Stimulated activated CD4-positive, alpha-beta T cell treated with anti-CD3 and anti-CD28 coated beads, Interleukin-2, amount 100 ng/mL, for 4 hours (primary cell): ENCODE measurements at regions not wholly inside any gene's neighbourhood (a gene's known extent, or its start where the extent isn't known, plus 50 kb on each side); places are given as distances from the start of the nearest gene placed in this dataset.

Experiments
- DNase-seq: peaks from one replicate; pipeline ENCODE4 v3.0.0-alpha.2; 2020; ENCODE audit warnings: low read depth

DNA sequence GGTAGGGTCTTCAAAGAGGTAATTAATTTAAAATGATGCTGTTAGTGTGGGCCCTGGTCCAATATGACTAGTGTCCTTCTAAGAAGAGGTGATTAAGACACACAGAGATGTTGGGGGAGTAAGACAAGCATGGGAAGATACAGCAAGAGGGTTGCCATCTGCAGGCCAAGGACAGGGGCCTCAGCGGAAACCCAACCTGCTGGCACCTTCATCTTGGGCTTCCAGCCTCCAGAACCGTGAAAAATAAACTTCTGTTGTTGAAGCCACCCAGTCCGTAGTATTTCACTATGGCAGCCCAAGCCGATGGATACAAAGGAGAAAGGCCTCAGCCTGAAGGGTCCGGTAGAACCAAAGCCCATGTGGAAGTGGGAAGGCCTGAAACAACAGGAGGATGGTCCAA, 161.7 kb upstream of the UBE2E1 start:
- DNase-seq = no peak

DNA sequence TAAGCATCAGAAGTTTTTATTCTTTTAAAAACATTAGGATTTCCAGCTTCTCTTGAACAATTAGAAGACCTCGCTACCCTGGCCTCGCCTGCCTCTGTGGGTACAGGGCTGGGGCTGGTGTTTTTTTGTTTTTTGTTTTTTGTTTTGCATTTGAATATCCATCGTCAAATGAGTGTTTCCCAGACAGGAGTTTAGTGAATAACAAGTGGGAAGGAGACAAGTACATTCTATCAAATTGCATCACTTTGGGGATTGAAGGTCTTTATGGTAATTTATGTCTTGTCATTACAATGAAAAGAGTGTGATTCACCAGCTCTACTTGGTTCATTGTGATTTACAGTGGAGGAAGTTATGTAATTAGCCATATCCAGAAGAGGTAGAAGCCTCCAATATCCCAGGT, 161.1 kb upstream of the UBE2E1 start:
- DNase-seq = no peak

DNA sequence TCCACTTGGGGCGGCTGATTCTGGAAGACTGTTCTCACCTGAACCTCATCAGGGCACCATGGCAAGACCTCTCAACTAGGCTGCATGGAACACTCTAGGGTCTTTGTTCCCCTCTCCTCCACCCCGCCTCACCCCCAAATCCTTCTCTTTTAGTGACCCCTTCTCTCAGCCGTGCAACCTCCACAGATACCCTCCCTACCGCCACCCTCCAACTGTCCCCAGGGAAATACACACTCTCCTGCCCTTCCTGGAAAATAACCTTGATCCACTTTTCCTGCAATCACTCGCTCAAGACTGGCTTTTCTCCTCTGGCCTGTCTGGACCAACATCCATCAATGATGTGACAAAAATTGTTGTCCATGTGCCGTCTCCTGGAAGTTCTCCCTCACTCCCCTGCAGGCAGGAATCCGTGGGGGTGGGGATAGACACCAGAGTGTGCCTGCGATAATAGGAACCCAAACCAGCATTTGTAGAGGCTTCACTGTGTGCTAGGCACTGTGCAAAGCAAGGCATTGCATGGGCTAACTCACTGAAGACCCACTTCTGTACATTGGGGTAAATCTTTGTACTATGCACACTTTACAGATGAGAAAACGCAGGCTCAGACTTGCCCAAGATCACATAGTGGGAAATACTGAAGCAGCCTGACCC, 160.1 kb upstream of the UBE2E1 start:
- no peak for DNase-seq

DNA sequence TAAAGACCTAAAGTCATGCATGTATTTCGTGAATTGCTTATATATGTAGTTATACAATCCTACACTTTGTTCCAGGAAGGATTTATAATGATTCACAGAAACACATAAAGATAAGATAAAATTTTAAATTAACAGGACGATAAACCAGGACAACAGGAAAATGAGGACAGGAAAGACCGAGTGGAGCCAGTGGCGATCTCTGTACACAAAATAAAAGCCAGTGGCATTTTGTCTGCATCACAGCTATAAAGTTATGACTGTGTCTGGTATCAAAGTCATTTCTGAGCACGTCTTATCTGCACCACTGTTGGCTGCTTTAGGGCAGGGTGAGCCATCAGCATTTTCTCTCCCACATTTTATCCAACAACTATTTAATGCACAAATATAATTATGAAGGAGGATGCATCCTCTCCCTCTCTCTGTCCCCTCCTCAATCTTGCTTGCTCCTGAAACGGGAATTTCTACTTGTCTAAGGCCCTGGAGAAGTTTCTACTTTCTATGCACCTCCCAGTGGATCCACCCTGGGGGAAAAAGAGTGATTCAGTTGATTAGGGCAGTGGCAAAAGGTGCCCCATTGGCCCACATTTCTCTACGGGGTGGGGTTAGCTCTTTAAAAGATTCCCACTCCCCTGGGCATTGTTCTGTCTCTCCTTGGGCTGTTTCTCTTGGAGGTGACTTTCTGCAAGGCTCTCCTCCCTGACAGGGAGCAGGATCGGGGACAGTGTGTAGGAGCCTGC, 159.4 kb upstream of the UBE2E1 start:
- DNase-seq = no peak

DNA sequence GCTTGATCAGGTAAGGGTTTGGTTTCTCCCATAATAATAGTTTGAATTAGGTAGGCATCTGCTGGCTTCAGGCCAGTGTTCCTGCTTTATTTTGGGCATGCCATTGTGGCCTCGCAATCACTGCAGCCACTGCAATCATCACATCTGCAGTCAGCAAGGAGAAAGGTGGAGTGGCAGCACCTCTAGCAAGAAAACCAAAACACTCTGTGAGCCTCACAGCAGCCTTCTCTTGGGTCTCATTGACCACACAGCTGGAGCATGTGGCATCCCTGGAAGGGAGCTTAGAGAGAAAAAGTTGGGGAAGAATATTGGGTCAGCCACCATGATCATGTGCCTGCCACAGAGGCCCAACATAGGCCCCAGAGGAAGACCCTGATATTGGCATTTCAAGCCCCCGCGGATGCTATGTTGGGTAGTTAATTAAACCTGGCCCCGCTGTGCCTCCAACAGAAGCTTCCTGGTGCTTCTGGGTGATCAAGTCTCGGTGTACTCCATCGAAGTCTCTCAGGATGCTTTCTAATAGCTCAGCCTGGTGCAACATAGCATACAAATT, 158.0 kb upstream of the UBE2E1 start:
- DNase-seq = no peak

DNA sequence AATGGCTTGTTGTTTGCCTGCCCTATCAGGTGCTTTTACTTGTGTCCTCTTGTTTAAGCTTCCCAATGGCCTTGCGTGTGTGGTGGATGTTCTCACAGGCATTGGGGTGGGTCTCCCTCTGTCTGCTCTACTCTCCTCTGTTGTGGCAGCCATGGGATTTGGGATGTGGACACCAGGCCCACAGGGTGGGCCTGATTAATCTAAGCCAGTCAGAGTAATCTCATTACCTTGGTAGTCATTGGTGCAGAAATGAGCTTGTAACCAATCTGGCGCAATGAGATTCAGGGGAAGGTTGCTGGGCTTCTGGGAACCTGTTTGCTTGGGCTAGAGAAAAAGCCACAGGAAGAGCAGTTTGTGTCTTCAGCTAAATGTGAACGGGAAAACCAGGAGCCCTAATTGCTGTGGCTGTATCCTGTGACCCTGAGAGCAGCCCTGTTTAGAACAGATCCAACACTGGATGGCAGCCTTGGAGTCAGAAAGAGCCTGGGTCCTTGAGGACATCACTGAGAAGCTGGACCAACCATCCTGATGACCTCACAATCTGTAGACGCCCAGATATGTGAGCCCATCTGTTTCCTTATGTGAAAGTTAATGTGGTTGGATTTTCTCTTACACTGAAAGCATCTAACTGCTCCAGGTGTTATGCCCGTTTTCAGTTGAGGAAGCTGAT, 157.3 kb upstream of the UBE2E1 start:
- no peak for DNase-seq

DNA sequence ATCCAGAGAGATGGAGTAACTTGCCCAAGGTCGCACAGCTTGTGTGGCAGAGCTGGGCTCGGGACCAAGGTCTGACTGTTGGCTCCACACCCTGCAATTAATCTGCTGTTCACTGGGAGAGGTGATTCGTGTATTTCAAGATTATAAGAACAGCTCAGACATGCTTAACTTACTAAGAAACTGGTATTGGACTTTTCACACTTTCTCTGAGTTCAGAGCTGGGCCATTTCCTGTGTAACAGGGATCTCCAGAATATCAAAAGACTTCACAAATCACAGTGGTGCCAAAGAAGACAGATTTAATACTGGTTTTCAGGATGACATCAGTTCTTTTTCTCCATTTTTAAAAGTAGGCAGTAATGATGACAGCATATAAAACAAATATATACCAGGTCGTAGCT, 156.8 kb upstream of the UBE2E1 start:
- DNase-seq = no peak

DNA sequence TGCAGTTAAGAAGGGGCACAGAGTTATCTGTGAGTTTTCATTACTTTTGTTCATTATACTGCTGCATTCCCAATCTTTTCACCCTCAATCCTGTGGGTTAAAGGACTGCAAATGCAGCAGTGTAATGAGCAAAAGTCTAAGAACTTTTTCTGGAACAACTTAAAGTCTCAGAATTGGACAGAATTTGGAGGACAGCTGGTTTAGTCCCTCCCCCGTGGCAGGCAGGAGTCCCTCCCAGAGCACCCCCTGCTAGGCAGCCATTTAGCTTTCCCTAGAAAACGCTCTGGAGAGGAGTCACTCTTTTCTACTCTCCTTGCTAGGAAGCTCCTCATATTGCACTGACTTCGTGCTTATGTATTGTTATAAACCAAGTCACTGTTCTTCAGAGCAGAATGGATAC, 156.3 kb upstream of the UBE2E1 start:
- no peak for DNase-seq

DNA sequence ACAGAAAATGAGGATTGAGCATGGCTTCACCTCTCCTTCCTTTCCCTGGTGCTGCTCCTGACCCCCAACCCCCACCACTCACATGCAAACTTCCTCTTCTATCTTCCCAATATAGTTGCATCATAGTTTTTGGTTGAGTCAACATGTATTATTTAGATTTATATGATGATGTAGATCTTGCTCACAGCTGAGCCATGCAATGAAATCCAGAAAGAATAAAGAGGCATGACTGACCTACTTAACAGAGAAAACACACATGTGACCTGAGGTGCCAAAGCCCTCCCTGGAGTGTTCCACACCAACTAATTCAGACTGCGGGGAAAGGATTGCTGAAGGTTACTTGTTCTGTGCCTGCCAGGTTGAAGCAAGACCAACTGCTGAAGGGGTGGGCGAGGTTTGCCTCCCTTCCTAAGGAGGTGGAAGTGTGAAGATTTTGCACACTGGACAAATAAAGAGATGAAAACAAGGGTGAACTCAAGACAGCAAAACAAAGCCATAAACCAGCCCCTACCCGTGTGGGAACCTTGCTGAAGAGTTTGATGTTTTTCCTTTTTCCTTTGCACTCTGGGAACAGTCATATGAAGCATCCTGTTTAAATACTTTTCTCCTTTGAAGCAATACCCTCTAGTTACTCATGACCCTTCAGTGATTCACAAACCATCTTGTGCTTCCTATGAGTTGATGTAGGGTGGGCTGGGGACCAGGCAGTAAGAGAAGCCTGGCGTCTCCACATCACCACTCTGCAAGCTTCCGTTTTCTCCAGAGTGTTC, 155.2 kb upstream of the UBE2E1 start:
- DNase-seq = no peak

DNA sequence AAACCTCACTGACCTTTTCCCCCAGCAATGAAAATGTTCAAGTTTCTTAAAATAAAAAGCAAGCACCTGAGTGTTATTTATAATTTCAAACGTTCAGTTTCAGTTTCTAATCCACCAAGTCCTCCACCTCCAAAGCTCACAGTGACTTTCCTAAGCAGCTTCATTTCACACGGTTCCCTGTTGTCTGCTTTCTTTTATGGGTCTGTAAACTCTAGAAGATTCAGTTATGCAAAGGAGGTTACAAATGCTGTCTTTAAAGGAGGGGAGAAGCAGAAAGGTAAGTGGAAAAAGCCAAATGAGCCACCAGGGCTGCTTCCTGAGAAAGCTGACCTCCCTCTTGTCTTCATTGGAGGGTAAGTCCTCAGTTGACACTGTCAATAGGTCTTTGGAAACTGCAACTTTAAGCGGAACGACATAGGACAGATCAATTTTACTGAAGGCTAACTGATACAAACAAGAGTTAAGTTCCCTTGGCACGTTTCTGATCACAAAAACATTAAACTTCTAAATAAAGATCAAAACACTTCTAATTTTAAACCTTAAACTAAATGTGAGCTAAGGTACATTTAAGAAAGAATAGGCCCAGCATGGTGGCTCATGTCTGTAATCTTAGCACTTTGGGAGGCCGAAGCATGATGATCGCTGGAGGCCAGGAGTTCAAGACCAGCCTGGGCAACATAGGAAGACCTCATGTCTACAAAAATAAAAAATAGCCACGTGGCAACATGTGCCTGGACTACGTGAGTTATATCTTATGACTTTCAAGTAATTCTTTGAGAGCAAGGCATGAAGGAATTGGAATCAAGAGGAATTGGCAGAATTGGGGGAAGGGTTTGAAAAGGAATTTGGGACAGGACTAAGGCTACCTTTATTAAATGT, 151.9 kb upstream of the UBE2E1 start:
- DNase-seq = no peak

DNA sequence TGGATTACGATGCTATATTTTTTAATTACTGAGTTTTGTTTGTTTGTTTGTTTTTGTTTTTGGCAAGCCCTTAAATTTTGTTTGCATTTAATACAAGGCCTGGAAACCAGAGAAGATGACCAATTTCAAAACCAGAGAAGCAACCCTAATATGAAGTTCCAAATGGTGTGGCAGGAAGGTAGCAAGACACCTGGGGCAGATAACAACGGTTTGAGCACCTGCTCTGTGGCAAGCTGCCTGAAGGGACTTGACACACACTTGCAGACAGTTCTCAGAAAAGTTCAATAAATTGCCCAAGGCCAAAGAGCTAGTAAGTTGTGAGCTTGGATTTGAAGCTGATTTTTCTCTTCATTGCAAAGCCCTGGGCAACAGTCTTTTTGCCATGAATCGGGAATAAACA, 151.2 kb upstream of the UBE2E1 start:
- no peak for DNase-seq

DNA sequence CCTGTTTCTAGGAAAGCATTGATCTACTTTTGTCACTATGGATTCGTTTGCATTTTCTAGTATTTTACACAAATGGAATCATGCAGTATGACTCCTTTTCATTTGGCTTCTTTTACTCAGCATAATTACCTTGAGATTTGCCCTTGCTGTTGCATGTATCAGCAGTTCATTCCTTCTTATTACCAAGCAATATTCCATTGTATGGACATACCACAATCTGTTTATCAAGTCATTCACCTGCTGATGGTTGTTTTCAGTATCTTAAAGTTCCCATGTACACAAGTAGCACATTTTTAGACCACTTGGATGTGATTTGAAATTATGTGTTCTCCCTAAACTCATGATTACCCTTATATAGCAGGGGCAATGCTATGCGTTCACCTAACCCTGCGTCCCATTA, 150.0 kb upstream of the UBE2E1 start:
- DNase-seq = no peak

DNA sequence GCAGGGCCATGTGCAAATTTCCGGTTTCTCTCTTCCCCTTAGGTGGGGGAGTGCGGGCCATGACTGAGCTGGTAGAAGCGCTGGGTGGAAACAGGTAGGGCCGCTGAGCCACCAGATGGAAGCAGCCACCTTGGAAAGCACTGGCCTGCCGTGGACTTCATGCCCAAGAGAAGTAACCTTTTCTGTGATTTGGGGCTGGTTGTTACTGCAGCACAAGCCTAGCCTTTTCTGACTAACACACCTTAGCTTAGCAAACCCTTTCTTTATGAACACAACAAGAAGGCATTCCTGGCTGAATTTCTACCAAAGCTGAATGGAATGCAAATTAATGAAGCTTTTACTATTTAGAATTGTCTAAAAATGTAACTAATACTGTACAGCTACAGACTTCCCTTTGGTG, 149.6 kb upstream of the UBE2E1 start:
- DNase-seq = no peak

DNA sequence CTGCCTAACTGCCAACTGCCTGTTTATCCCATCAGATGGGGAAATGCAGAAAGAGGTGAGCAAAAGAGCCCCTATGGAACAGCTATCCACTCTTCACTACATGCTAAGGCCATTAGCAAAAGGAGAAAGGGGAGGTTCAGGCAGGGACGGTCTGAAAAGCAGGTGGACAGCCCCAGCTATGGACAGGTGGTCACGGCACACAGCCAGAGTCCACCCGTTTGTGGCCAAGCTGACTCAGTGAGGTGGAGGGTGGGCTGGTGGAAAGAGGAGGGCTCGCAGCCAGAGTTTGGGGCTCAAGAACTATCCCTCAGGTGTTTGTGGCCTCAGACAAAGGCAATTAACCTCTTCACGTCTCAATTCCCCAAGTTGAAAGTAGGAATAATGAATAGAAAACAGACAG, 148.9 kb upstream of the UBE2E1 start:
- DNase-seq = no peak

DNA sequence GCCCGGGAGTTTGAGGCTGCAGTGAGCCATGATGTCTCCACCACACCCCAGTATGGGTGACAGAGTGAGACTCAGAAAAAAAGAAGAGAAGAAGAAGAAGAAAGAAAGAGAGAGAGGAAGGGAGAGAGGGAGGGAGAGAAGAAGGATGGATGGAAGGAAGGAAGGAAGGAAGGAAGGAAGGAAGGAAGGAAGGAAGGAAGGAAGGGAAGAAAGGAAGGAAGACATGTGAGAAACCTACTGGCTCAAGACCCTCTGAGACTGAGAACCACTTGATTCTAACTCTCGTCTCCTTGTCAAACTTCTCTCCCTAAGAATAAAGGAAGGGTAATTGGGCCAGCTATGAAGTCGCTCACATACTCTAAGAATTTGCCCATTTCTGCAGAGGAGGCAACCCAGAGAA, 148.1 kb upstream of the UBE2E1 start:
- DNase-seq = no peak

DNA sequence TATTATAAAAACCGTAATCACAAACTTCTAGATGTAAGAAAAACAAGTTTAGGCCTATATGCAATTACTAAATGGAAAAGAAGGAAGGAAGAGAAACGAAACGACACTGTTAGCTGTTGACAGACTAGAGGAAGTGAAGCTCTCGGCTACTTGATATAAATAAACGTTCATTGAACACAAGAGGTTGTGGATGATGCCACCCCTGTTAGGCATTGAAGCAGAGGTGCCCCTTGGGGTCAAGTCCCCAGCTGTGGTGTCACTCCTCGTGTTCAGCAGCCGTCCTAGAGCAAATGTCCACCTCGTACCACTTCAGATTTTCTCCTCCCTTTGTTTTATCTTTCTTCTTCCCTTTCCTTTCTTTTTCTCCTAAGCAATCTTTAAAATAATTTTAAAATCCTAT, 146.5 kb upstream of the UBE2E1 start:
- DNase-seq = no peak

DNA sequence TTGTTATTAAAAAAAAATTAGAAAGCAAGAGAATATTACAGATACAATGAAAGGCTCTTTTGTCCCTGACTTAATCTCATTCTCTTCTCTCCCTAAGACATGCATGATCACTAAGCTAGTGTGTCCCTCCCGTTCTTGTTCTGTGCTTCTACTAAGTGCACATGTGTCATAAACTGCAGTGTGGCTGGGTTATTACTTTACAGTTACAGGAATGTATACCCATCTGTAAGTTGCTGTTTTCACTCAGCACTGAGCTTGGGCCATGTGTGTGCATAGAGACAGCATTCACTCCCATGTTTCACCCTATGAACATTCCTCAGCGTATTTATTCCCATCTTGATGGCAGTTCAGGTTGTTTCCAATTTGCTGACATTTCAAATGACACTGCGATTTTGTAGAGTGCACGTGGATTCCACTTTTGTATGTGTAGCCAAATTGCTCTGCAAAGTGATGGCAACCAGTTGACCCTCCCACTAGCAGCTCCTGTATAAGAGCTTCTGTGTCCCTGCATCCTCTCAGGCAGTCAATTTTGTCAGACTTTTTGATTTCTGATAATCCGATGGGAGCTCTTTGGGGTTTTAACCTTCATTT, 145.8 kb upstream of the UBE2E1 start:
- DNase-seq = no peak

DNA sequence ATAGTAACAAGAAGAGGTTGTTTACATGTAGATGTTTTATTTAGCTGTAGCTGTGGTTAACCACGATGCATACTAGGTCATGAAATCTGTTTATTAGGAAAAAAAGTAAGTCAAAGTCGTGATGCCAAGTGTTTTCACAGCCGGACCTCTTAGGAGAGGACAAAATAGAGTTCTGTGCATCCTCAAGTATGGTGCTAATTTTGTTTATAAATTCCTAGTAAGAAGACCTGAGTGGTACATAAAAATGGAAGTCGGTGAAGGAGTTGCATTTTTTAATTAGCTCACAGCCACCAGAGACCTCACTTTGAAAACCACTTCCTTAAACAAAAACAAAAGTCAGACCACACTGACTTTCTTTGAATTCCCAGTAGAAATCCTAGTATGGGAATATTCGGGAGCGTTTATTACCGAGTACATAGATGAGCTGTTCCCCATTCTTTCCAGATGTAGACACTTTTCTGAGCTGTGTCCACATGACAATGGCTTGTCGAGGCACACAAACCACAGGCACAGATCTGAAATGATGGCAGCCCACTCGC, 143.6 kb upstream of the UBE2E1 start:
- DNase-seq = no peak

DNA sequence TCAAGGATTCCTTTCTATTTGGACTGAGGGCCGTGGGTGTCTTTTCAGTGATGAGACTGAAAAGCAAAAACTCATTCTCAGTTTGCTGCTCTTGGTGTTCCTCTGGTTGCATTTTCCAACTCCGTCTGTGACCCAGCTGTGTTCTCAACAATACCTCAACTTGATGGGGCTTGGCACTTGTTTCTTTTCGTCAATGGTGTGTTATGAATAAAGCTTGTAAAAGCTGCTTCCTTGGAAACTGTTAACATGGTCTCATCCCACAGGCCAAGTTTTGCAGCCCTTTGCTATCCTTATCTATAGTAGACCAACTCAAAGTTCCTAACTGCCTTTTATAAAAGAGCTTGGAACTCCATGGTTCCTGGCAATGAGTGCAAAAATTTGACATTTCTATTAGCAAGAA, 142.5 kb upstream of the UBE2E1 start:
- no peak for DNase-seq

DNA sequence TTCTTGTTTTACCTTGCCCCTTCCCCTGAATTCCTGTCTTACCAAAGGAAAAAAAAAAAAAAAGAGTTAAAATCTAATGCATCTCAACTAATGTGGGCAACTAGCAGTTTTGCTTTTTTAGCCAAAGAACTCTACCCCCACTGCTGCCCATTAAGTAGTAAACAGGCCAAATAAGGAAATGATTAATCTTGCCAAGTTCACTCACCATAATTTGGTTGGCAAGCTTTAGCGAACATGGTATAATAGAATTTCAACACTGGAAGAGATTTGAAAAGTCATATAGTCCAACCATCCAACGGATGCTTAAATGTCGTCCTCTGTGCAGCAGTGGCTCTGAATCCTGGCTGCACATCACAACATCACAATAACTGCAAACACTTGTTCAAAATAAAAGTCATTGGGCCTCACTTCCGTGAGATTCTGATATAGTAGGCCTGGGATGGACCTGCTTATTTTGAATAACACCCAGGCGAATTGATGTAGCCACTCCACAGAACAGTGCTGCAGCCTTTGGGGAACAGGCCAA, 142.0 kb upstream of the UBE2E1 start:
- no peak for DNase-seq

DNA sequence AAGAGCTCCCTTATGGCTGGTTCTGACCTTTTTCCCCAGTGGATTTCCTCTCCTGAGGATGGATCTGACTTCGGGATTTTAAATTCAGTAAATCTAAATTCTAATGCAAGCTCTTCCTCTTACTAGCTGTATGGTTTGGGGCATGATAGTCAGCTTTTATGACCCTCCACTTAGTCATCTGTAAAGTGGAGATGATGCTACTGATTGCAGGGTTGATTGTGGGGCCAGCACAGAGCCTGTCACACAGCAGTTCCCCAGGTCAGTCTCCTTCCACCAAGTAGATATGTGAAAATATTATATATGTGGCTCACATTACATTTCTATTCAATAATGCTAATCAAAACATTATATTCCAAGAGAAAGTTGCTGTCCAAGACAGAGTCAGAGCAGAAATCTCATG, 141.3 kb upstream of the UBE2E1 start:
- DNase-seq = no peak
